ENCODE measurements at regions not wholly inside any gene's neighbourhood (a gene's known extent, or its start where the extent isn't known, plus 50 kb on each side); places are given as distances from the start of the nearest gene placed in this dataset.

DNA sequence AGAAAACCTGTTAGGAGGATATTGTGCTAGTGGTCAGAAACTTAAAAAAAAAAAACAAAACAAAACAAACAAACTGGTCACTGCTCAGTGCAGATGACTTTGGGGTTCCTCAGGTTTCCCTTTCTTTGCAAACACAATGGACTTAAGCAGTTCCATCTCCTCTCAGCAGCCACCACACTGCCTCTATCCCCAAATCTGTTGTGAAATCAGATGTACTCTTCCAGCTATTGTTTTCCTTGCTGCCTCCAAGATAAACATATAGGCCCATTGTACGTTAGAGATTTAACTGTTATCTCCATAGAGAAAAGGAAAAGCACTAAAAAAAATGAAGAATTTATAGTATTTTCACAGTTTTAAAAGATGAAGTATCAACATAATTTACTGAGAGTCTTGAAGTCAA, 147.1 kb downstream of the MPP7 start:
- TF ChIP-seq CTCF (IDR thresholded peaks at IDR 0.05) (no peak), POLR2A (IDR thresholded peaks at IDR 0.05) (no peak)

Data from heart left ventricle (tissue), 13 donors.